NB4 (cell line): ENCODE measurements at regions not wholly inside any gene's neighbourhood (a gene's known extent, or its start where the extent isn't known, plus 50 kb on each side); places are given as distances from the start of the nearest gene placed in this dataset.

Experiments
- CTCF ChIP-seq: IDR thresholded peaks from one replicate; pipeline ENCODE4 v1.5.1; 2012; ENCODE audit warnings: low read depth, low read length
- MAX ChIP-seq: IDR thresholded peaks from 2 replicates; pipeline ENCODE4 v1.6.1; 2011; ENCODE audit warnings: low read depth, low read length
- MYC ChIP-seq: IDR thresholded peaks from 2 replicates; pipeline ENCODE4 v1.6.1; 2011; ENCODE audit warnings: low read depth, low read length
- POLR2A ChIP-seq: IDR thresholded peaks from 2 replicates; pipeline ENCODE4 v1.6.1; 2011; ENCODE audit warnings: mild to moderate bottlenecking; ENCODE audit not compliant: insufficient read length; ENCODE audit errors: extremely low read depth

GRCh38 chrX:120755066-120755846, 120.4 kb downstream of the CT47B1 start:
- TF ChIP-seq POLR2A (no peak), CTCF (no peak), MAX (peak; percentile 80), MYC (peak; percentile 42; the same call in 1 of the 2 replicates)
